ENCODE measurements at regions not wholly inside any gene's neighbourhood (a gene's known extent, or its start where the extent isn't known, plus 50 kb on each side); places are given as distances from the start of the nearest gene placed in this dataset.

DNA sequence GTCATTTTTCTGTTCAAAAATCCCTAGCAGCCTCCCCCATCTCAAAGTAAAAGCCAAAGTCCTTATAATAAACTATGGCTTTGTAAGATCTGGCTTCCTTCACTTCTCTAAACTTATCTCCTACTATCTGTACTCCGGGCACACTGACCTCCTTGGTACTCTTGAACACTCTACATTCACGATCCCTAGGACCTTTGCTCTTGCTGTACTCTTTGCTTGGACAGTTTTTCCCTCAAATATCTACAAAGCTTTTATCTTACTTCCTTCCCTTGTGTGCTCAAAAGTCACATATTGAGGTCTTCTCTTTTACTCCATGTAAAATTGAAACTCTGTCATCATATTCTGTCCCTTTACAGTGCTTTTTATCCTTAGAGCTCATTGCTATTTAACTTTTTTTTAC is 616.6 kb downstream of the IRS1 start:
- TF ChIP-seq, protein P1, sequence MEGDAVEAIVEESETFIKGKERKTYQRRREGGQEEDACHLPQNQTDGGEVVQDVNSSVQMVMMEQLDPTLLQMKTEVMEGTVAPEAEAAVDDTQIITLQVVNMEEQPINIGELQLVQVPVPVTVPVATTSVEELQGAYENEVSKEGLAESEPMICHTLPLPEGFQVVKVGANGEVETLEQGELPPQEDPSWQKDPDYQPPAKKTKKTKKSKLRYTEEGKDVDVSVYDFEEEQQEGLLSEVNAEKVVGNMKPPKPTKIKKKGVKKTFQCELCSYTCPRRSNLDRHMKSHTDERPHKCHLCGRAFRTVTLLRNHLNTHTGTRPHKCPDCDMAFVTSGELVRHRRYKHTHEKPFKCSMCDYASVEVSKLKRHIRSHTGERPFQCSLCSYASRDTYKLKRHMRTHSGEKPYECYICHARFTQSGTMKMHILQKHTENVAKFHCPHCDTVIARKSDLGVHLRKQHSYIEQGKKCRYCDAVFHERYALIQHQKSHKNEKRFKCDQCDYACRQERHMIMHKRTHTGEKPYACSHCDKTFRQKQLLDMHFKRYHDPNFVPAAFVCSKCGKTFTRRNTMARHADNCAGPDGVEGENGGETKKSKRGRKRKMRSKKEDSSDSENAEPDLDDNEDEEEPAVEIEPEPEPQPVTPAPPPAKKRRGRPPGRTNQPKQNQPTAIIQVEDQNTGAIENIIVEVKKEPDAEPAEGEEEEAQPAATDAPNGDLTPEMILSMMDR (IDR thresholded peaks at IDR 0.05), result no peak
- TF ChIP-seq POLR2A (IDR thresholded peaks at IDR 0.05), result no peak

Measured in testis (tissue), 2 donors.